Glutamatergic neuron (in vitro differentiated cells): ENCODE measurements at regions not wholly inside any gene's neighbourhood (a gene's known extent, or its start where the extent isn't known, plus 50 kb on each side); places are given as distances from the start of the nearest gene placed in this dataset.

Experiments used
- DNase-seq: peaks from one replicate; pipeline ENCODE4 v3.0.0; 2022
- H3K27ac Mint-ChIP-seq: one replicate; pipeline ENCODE4 v1.8.0; 2020; ENCODE audit warnings: mild to moderate bottlenecking, mixed read lengths, inconsistent platforms; ENCODE audit not compliant: unreplicated experiment
- H3K27me3 Mint-ChIP-seq: one replicate; pipeline ENCODE4 v1.8.0; 2020; ENCODE audit warnings: mild to moderate bottlenecking, moderate library complexity, mixed read lengths, inconsistent platforms; ENCODE audit not compliant: unreplicated experiment
- H3K36me3 Mint-ChIP-seq: one replicate; pipeline ENCODE4 v1.8.0; 2020; ENCODE audit warnings: mild to moderate bottlenecking, mixed read lengths, inconsistent platforms; ENCODE audit not compliant: unreplicated experiment
- H3K4me1 Mint-ChIP-seq: one replicate; pipeline ENCODE4 v1.8.0; 2020; ENCODE audit warnings: mild to moderate bottlenecking, low read depth, mixed read lengths, inconsistent platforms; ENCODE audit not compliant: unreplicated experiment
- H3K4me3 Mint-ChIP-seq: one replicate; pipeline ENCODE4 v1.8.0; 2020; ENCODE audit warnings: mild to moderate bottlenecking, mixed read lengths, inconsistent platforms; ENCODE audit not compliant: unreplicated experiment
- H3K9me3 Mint-ChIP-seq: one replicate; pipeline ENCODE4 v1.8.0; 2020; ENCODE audit warnings: mild to moderate bottlenecking, moderate library complexity, mixed read lengths, inconsistent platforms; ENCODE audit not compliant: unreplicated experiment
- TF ChIP-seq, protein P1 (sequence below): fragments of 200-600 bp; sonication (generic); IDR thresholded peaks from one replicate; pipeline ENCODE4 v1.5.0; 2021; ENCODE audit not compliant: partially characterized antibody, unreplicated experiment

DNA sequence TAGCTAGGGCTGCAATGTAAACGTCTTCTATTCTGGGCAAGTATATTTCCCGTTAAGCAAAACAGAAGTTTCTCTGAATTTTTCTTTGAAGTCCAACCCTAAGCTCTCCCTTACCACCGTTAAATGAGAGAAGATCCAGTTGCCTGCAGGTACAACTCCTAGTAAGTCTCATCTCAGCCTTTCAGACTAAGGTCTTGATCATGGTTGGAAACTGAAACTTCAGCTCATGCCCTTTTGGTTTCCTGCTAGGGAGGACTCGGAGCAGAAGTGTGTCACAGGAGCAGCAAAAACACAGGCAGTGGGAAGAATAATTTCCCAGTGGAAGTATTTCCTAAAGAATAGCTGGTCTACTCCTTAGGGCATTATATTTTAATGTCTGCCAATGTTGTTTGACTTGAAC lies 717.9 kb downstream of the PRELID2 start:
- Mint-ChIP-seq H3K9me3 (no peaks in the 10 kb centered on the region), H3K4me1 (no peaks in the 10 kb centered on the region), H3K4me3 (no peak overlapping the region), H3K27me3 (peaks cover 2% of the 10 kb centered on the region), H3K27ac (no peak overlapping the region), H3K36me3 (no peaks in the 10 kb centered on the region)
- no peak for DNase-seq
- TF ChIP-seq, protein P1, sequence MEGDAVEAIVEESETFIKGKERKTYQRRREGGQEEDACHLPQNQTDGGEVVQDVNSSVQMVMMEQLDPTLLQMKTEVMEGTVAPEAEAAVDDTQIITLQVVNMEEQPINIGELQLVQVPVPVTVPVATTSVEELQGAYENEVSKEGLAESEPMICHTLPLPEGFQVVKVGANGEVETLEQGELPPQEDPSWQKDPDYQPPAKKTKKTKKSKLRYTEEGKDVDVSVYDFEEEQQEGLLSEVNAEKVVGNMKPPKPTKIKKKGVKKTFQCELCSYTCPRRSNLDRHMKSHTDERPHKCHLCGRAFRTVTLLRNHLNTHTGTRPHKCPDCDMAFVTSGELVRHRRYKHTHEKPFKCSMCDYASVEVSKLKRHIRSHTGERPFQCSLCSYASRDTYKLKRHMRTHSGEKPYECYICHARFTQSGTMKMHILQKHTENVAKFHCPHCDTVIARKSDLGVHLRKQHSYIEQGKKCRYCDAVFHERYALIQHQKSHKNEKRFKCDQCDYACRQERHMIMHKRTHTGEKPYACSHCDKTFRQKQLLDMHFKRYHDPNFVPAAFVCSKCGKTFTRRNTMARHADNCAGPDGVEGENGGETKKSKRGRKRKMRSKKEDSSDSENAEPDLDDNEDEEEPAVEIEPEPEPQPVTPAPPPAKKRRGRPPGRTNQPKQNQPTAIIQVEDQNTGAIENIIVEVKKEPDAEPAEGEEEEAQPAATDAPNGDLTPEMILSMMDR, result no peak

DNA sequence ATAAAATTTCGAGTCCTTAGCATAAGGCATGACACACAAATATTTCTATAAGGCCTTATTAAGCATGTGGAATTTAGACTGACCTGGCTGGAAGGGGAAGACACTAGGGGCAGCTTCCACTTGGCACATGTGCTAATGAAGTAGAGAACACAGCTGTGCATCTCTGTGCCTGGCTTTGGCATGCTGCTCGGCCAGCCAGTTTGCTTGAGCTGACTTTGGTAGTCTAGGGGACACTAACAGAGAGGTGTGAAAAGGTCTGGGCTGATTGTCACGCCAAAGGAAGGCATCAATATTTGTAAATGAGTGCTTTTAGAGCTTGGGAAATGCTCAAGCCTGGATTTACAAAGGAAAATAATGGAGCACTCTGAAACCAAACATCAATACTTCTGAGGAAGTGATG lies 723.7 kb downstream of the PRELID2 start:
- H3K9me3 Mint-ChIP-seq, result no peaks in the 10 kb centered on the region

DNA sequence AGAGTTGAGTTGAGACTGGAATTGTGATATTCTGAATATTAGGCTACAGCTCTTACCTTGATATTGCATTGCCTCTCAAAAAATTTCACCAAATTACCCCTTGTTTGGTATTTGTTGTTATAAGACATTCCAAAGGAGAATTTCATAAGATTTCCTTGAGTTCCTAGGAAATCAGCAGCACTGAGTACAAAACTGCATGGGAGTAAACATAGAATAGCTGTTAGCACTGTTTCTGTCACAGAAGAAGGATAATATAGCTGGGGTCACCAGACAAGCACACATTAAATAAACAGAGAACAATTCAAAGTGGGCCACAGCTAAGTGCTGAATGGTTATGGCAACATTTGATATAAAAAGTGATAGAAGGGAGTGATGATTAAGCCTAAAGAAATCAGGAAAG lies 724.3 kb downstream of the PRELID2 start:
- H3K36me3 Mint-ChIP-seq, result no peaks in the 10 kb centered on the region
- H3K27ac Mint-ChIP-seq, result no peak overlapping the region
- no peak overlapping the region for H3K4me3 Mint-ChIP-seq
- H3K9me3 Mint-ChIP-seq, result no peaks in the 10 kb centered on the region
- H3K4me1 Mint-ChIP-seq, result no peaks in the 10 kb centered on the region
- H3K27me3 Mint-ChIP-seq, result peaks cover 2% of the 10 kb centered on the region
- DNase-seq, result no peak
- TF ChIP-seq, protein P1, result no peak

More for the DNA sequence above, 723.7 kb downstream of the PRELID2 start:
- DNase-seq, result no peak
- H3K36me3 Mint-ChIP-seq, result no peaks in the 10 kb centered on the region
- no peak overlapping the region for H3K27ac Mint-ChIP-seq
- TF ChIP-seq, protein P1, result no peak
- peaks cover 2% of the 10 kb centered on the region for H3K27me3 Mint-ChIP-seq
- no peaks in the 10 kb centered on the region for H3K4me1 Mint-ChIP-seq
- no peak overlapping the region for H3K4me3 Mint-ChIP-seq

DNA sequence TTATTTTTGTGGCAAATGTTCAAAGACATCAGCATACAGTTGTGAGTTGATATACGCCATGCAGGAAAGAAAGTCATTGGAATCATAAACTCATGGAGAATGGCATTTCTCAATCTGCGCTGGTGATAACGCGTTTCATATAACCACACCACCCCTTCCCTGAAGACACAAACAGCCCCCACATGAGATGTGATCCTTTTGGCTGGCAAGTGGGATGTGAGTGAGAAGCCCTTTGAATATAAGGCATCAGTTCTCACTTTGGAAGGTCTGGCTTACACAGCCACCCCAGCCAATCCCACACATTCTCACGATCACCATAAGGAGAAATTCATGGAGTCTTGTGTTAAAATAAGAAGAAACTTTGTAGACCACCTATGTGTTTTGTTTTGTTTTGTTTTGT lies 725.0 kb downstream of the PRELID2 start:
- TF ChIP-seq, protein P1, result no peak
- Mint-ChIP-seq H3K27me3 (peaks cover 2% of the 10 kb centered on the region), H3K4me3 (no peak overlapping the region), H3K36me3 (no peaks in the 10 kb centered on the region), H3K4me1 (no peaks in the 10 kb centered on the region), H3K9me3 (no peaks in the 10 kb centered on the region), H3K27ac (no peak overlapping the region)
- DNase-seq, result no peak

DNA sequence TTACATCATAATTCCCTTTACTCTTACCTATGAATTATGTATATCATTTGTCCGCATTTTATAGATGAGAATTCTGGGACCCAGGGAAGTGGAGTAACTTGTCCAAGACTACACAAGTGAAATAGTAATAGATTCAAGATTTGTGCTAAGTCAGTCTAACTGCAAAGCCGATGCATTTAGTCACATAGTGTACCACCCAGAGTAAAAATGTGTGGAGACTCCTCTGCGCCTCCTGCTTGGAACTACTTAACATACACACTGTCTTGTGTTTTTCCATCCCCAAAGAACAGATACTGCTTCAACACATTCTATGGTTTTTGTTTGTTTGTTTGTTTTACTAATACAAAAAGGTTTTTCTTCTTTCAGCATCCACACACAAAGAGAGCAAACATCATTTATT lies 729.8 kb downstream of the PRELID2 start:
- TF ChIP-seq, protein P1, result no peak
- Mint-ChIP-seq H3K4me1 (no peaks in the 10 kb centered on the region), H3K27me3 (no peaks in the 10 kb centered on the region), H3K9me3 (no peaks in the 10 kb centered on the region), H3K27ac (no peak overlapping the region), H3K36me3 (no peaks in the 10 kb centered on the region), H3K4me3 (no peak overlapping the region)
- DNase-seq, result no peak
